GM13977 (cell line): ENCODE measurements at regions not wholly inside any gene's neighbourhood (a gene's known extent, or its start where the extent isn't known, plus 50 kb on each side); places are given as distances from the start of the nearest gene placed in this dataset.
A peak's percentile ranks its signal among the peaks of the same experiment; 100 is the strongest.

Source experiments
- DNase-seq: peaks from one replicate; pipeline ENCODE4 v3.0.0; 2012; ENCODE audit warnings: low spot score
- CTCF ChIP-seq: IDR thresholded peaks from 2 replicates; pipeline ENCODE4 v1.5.1; 2012; ENCODE audit warnings: mild to moderate bottlenecking, control low read depth; ENCODE audit not compliant: insufficient read depth; ENCODE audit errors: extremely low read depth, missing control alignments
- in situ Hi-C: fragments of 300-500 bp; cut with MboI; formaldehyde crosslinking; loops from one replicate; pipeline ENCODE4 v1.12.0; 2022; ENCODE audit warnings: low sequenced_read_pairs, low pct_unique_long_range_greater_than_20kb, mixed read lengths, inconsistent platforms; ENCODE audit not compliant: unreplicated experiment

GRCh38 chr22:46050916-46051614, 74.1 kb upstream of the WNT7B start:
- in situ Hi-C loops: no loop called here
- TF ChIP-seq CTCF: no peak
- no peak for DNase-seq

GRCh38 chr22:46051646-46052045, 74.7 kb upstream of the WNT7B start:
- no peak for TF ChIP-seq CTCF
- in situ Hi-C loops: no loop called here
- no peak for DNase-seq

GRCh38 chr22:46052331-46052771, 75.4 kb upstream of the WNT7B start:
- TF ChIP-seq CTCF: no peak
- in situ Hi-C loops: no loop called here
- DNase-seq: no peak

GRCh38 chr22:46052801-46053562, 76.0 kb upstream of the WNT7B start:
- in situ Hi-C loops: no loop called here
- no peak for DNase-seq
- no peak for TF ChIP-seq CTCF

- DNase-seq: peak; percentile 76
- in situ Hi-C loops: no loop called here
- no peak for TF ChIP-seq CTCF
Measured at GRCh38 chr22:46053563-46054090, 76.7 kb upstream of the WNT7B start.

GRCh38 chr22:46054091-46055073, 77.4 kb upstream of the WNT7B start:
- DNase-seq: peak; percentile 73
- TF ChIP-seq CTCF: no peak
- in situ Hi-C loops: no loop called here
